ENCODE measurements at regions not wholly inside any gene's neighbourhood (a gene's known extent, or its start where the extent isn't known, plus 50 kb on each side); places are given as distances from the start of the nearest gene placed in this dataset.

GRCh38 chr3:162021206-162021605 lies 524.6 kb downstream of the OTOL1 start:
- DNase-seq, result no peak

GRCh38 chr3:162022911-162023310 lies 526.3 kb downstream of the OTOL1 start:
- no peak for DNase-seq

GRCh38 chr3:162029736-162030135 lies 533.1 kb downstream of the OTOL1 start:
- DNase-seq, result no peak

- DNase-seq, result no peak
These were observed 537.8 kb downstream of the OTOL1 start for GRCh38 chr3:162034368-162034767.

GRCh38 chr3:162041622-162042021 lies 545.0 kb downstream of the OTOL1 start:
- no peak for DNase-seq

- DNase-seq, result no peak
These were observed 556.0 kb downstream of the OTOL1 start for GRCh38 chr3:162052636-162053035.

GRCh38 chr3:162072656-162073164 lies 576.1 kb downstream of the OTOL1 start:
- DNase-seq, result no peak

- DNase-seq, result no peak
These were observed 576.9 kb downstream of the OTOL1 start for GRCh38 chr3:162073422-162073975.

GRCh38 chr3:162077108-162077507 lies 580.5 kb downstream of the OTOL1 start:
- DNase-seq, result no peak

- DNase-seq, result no peak
These were observed 585.9 kb downstream of the OTOL1 start for GRCh38 chr3:162082516-162082915.

GRCh38 chr3:162087361-162087760 lies 590.8 kb downstream of the OTOL1 start:
- DNase-seq, result no peak

GRCh38 chr3:162092751-162093150 lies 596.1 kb downstream of the OTOL1 start:
- DNase-seq, result no peak

GRCh38 chr3:162094301-162094700 lies 597.7 kb downstream of the OTOL1 start:
- DNase-seq, result no peak

- no peak for DNase-seq
These were observed 600.3 kb downstream of the OTOL1 start for GRCh38 chr3:162096874-162097273.

GRCh38 chr3:162103808-162104207 lies 607.2 kb downstream of the OTOL1 start:
- no peak for DNase-seq

GRCh38 chr3:162111861-162112260 lies 615.3 kb downstream of the OTOL1 start:
- no peak for DNase-seq

- no peak for DNase-seq
These were observed 616.1 kb downstream of the OTOL1 start for GRCh38 chr3:162112719-162113118.

- DNase-seq, result no peak
These were observed 621.4 kb downstream of the OTOL1 start for GRCh38 chr3:162117961-162118360.

- no peak for DNase-seq
These were observed 623.0 kb downstream of the OTOL1 start for GRCh38 chr3:162119651-162120050.

- no peak for DNase-seq
These were observed 625.8 kb downstream of the OTOL1 start for GRCh38 chr3:162122405-162122804.

GRCh38 chr3:162125790-162126189 lies 629.2 kb downstream of the OTOL1 start:
- no peak for DNase-seq

GRCh38 chr3:162130582-162130981 lies 634.0 kb downstream of the OTOL1 start:
- no peak for DNase-seq

GRCh38 chr3:162132981-162133380 lies 636.4 kb downstream of the OTOL1 start:
- DNase-seq, result no peak

- DNase-seq, result peak; percentile 45
These were observed 638.0 kb downstream of the OTOL1 start for GRCh38 chr3:162134571-162134970.

GRCh38 chr3:162136136-162136535 lies 639.5 kb downstream of the OTOL1 start:
- DNase-seq, result no peak

Measured in activated CD4-positive, alpha-beta T cell treated with anti-CD3 and anti-CD28 coated beads, Interleukin-2, Interleukin-6, amounts not matched to agents 100 ng/mL and 50 ng/mL, durations not matched to agents 16 hours and 8 hours (primary cell).